Parathyroid adenoma (tissue), 2 donors: ENCODE measurements at regions not wholly inside any gene's neighbourhood (a gene's known extent, or its start where the extent isn't known, plus 50 kb on each side); places are given as distances from the start of the nearest gene placed in this dataset.
"Not testable (repeated sequence)": the region's sequence is repeated elsewhere in the genome, so short reads cannot be mapped to it uniquely, and the experiment has no call there.

Experiments used
- H2AFZ ChIP-seq: fragments of 300-600 bp; sonication (generic); one replicate; pipeline ENCODE4 v1.7.0; 2017; ENCODE audit warnings: antibody characterized with exemption, mild to moderate bottlenecking
- H3K27ac ChIP-seq: fragments of 300-600 bp; sonication (generic); one replicate; pipeline ENCODE4 v1.7.0; 2017
- H3K27me3 ChIP-seq: fragments of 300-600 bp; sonication (generic); one replicate; pipeline ENCODE4 v1.7.0; 2017; ENCODE audit warnings: low read length; ENCODE audit not compliant: control insufficient read depth, insufficient read depth
- H3K36me3 ChIP-seq: fragments of 300-600 bp; sonication (generic); one replicate; pipeline ENCODE4 v1.7.0; 2017; ENCODE audit warnings: low read length; ENCODE audit not compliant: control insufficient read depth, insufficient read depth
- H3K4me1 ChIP-seq: fragments of 300-600 bp; sonication (generic); one replicate; pipeline ENCODE4 v1.7.0; 2017; ENCODE audit warnings: control low read depth
- H3K4me2 ChIP-seq: fragments of 300-600 bp; sonication (generic); one replicate; pipeline ENCODE4 v1.7.0; 2017; ENCODE audit warnings: low read length
- H3K4me3 ChIP-seq: fragments of 300-600 bp; sonication (generic); one replicate; pipeline ENCODE4 v1.7.0; 2017; ENCODE audit warnings: low read depth, low read length
- H3K79me2 ChIP-seq: fragments of 300-600 bp; sonication (generic); one replicate; pipeline ENCODE4 v1.7.0; 2017; ENCODE audit warnings: control low read depth
- H3K9ac ChIP-seq: fragments of 300-600 bp; sonication (generic); one replicate; pipeline ENCODE4 v1.7.0; 2017; ENCODE audit warnings: mild to moderate bottlenecking
- H3K9me3 ChIP-seq: fragments of 300-600 bp; sonication (generic); one replicate; pipeline ENCODE4 v1.7.0; 2017; ENCODE audit warnings: low read length; ENCODE audit not compliant: control insufficient read depth
- TF ChIP-seq, protein P1 (sequence below): fragments of 300-600 bp; sonication (generic); IDR thresholded peaks from one replicate; pipeline ENCODE4 v1.7.0; 2017; ENCODE audit warnings: antibody characterized with exemption, mild to moderate bottlenecking
- donor health status: primary hyperparathyroidism.

DNA sequence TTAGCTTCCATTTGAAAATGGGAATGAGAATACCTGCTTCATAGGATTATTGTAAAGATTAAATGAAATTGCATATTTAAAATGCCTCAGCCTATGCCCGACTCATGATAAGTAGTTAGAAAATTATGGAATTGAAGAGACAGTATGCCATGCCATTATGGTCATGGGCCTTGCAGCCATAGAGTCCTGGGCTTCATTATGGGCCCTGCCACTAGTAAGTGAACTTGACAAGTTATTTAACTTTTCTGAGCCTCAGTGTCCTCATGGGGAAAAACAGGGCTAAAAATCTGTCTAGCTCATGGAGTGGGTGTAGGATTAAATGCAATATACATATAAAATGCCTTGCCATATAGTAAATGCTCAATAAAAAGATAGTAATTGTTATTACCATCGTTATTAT lies 133.2 kb downstream of the NPIPB5 start:
- TF ChIP-seq, protein P1, sequence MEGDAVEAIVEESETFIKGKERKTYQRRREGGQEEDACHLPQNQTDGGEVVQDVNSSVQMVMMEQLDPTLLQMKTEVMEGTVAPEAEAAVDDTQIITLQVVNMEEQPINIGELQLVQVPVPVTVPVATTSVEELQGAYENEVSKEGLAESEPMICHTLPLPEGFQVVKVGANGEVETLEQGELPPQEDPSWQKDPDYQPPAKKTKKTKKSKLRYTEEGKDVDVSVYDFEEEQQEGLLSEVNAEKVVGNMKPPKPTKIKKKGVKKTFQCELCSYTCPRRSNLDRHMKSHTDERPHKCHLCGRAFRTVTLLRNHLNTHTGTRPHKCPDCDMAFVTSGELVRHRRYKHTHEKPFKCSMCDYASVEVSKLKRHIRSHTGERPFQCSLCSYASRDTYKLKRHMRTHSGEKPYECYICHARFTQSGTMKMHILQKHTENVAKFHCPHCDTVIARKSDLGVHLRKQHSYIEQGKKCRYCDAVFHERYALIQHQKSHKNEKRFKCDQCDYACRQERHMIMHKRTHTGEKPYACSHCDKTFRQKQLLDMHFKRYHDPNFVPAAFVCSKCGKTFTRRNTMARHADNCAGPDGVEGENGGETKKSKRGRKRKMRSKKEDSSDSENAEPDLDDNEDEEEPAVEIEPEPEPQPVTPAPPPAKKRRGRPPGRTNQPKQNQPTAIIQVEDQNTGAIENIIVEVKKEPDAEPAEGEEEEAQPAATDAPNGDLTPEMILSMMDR, result no peak
- H3K79me2 ChIP-seq, result no peaks in the 10 kb centered on the region
- no peaks in the 10 kb centered on the region for H3K27me3 ChIP-seq
- H3K4me3 ChIP-seq, result no peak overlapping the region
- H3K4me2 ChIP-seq, result no peak overlapping the region
- no peak overlapping the region for H3K9ac ChIP-seq
- no peaks in the 10 kb centered on the region for H3K9me3 ChIP-seq
- no peaks in the 10 kb centered on the region for H3K36me3 ChIP-seq
- no peak overlapping the region for H2AFZ ChIP-seq
- no peaks in the 10 kb centered on the region for H3K4me1 ChIP-seq
- H3K27ac ChIP-seq, result no peak overlapping the region

DNA sequence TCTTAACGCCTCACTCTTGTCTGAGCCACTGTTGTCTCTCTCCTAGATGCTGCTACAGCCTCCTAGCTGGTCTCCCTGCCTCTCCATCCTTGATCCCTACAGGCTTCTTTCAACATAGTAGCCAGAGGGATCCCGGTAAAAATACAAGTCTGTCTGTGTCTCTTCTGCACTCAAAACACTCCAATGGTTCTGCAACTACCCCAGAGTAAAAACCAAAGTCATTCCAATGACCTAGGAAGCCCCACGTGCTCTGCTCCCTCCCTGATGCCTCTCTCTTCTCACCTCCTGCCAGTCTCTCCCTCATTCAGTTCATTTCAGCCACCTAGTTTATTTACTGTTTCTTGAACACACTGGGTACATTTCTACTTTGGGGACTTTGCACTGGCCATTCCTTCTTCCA lies 135.2 kb downstream of the NPIPB5 start:
- no peaks in the 10 kb centered on the region for H3K4me1 ChIP-seq
- no peaks in the 10 kb centered on the region for H3K9me3 ChIP-seq
- TF ChIP-seq, protein P1, result no peak

DNA sequence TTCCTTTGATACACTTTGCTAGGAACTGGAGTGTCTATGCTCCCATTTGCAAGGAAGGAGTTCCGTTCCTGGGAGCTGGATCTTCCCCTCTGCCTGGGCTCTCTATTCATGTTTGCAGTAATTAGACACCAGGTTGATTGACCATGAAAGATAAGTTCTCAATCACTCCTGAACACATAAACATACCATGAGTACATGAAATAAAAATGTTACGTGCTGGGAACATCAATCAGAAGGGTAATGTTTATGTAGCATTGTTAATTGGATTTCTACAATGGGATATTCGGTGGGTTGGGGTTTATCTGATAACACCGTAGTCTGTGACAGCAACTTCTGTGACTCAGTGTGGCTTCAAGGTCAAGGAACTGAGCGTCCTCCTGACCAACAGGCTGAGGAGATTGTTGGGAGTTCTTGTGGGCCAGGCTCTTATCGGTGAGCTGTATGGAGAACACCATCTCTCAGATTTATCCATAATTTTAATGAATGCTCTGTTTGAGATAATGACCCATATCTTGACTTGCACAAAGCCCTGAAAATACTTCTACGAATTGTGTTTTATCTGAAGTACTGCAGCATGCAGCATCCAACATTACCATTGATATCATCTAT lies 136.4 kb downstream of the NPIPB5 start:
- Histone ChIP-seq H3K9me3 (no peaks in the 10 kb centered on the region), H3K36me3 (no peaks in the 10 kb centered on the region), H3K9ac (no peak overlapping the region), H3K79me2 (no peaks in the 10 kb centered on the region), H3K4me3 (no peak overlapping the region), H3K27ac (no peak overlapping the region), H3K27me3 (no peaks in the 10 kb centered on the region), H3K4me2 (no peak overlapping the region), H2AFZ (no peak overlapping the region), H3K4me1 (no peaks in the 10 kb centered on the region)
- TF ChIP-seq, protein P1, result no peak

More for the DNA sequence above, 135.2 kb downstream of the NPIPB5 start:
- no peak overlapping the region for H3K4me2 ChIP-seq
- H3K27ac ChIP-seq, result no peak overlapping the region
- no peaks in the 10 kb centered on the region for H3K79me2 ChIP-seq
- H3K27me3 ChIP-seq, result no peaks in the 10 kb centered on the region
- no peak overlapping the region for H3K4me3 ChIP-seq
- no peak overlapping the region for H2AFZ ChIP-seq
- no peaks in the 10 kb centered on the region for H3K36me3 ChIP-seq
- H3K9ac ChIP-seq, result no peak overlapping the region

DNA sequence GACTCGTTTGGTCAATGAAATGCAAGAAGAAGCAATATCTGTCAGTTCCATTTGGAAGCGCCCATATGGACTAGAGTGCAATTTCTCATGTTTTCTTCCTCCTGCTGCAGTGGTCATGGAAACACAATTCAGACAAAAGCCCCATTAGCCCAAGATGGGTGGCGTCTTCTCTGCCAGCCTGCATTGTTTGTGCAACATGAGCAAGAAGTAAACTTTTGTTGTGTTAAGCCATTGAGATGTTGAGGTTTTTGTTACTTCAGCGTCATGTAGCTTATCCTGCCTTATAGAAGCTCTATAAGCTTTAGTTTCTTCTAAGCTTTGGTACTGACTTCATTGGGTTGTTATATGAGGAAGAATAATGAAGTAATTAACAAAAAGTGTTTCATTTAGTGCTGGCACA lies 137.4 kb downstream of the NPIPB5 start:
- no peaks in the 10 kb centered on the region for H3K4me1 ChIP-seq
- no peak overlapping the region for H3K4me3 ChIP-seq
- no peak overlapping the region for H2AFZ ChIP-seq
- no peak overlapping the region for H3K4me2 ChIP-seq
- TF ChIP-seq, protein P1, result no peak
- no peaks in the 10 kb centered on the region for H3K27me3 ChIP-seq
- H3K9me3 ChIP-seq, result no peaks in the 10 kb centered on the region
- H3K36me3 ChIP-seq, result no peaks in the 10 kb centered on the region
- no peaks in the 10 kb centered on the region for H3K79me2 ChIP-seq
- no peak overlapping the region for H3K9ac ChIP-seq
- no peak overlapping the region for H3K27ac ChIP-seq

DNA sequence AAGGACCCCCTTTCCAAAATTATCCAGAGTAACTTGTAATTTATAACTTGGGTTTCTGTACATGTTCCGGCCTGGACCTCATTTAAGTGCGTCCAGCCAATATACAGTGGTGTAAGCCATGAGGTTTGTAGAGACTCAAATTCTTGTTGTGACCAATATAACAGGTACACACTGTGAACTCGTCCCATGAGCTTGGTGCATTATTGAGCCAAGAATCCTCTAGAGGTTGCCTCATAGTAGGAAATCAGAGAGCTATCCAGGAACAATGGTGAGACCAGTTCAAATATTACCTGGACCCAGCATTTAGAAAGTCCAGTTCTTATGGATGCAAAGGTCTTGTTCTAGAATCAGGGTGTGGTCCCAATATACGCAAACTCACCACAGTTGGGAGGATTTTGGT lies 138.2 kb downstream of the NPIPB5 start:
- no peak overlapping the region for H3K4me2 ChIP-seq
- no peaks in the 10 kb centered on the region for H3K4me1 ChIP-seq
- H3K27ac ChIP-seq, result no peak overlapping the region
- TF ChIP-seq, protein P1, result no peak
- H3K9me3 ChIP-seq, result no peaks in the 10 kb centered on the region
- no peaks in the 10 kb centered on the region for H3K27me3 ChIP-seq
- H3K9ac ChIP-seq, result no peak overlapping the region
- H3K79me2 ChIP-seq, result no peaks in the 10 kb centered on the region
- no peaks in the 10 kb centered on the region for H3K36me3 ChIP-seq
- no peak overlapping the region for H3K4me3 ChIP-seq
- H2AFZ ChIP-seq, result no peak overlapping the region

DNA sequence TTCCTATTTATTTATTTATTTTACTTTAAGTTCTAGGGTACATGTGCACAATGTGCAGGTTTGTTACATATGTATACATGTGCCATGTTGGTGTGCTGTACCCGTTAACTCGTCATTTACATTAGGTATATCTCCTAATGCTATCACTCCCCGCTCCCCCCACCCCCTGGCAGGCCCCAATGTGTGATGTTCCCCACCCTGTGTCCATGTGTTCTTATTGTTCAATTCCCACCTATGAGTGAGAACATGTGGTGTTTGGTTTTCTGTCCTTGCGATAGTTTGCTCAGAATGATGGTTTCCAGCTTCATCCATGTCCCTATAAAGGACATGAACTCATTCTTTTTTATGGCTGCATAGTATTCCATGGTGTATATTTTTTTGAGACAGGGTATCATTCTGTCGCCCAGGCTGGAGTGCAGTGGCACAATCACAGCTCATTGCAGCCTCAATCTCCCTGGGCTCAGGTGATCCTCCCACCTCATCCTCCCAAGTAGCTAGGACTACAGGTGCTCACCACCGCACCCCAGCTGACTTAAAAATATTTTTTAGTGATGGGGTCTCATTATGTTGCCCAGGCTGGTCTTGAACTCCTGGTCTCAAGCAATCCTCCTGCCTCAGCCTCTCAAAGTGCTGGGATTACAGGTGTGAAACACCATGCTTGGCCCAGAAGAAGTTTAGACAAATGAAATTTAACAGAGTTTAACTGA lies 140.6 kb downstream of the NPIPB5 start:
- not testable (repeated sequence) for H3K9ac ChIP-seq

More for the DNA sequence above, 140.6 kb downstream of the NPIPB5 start:
- not testable (repeated sequence) for H3K27ac ChIP-seq, H3K4me3 ChIP-seq, H3K36me3 ChIP-seq, H3K4me1 ChIP-seq, H3K4me2 ChIP-seq, H3K9me3 ChIP-seq, H3K79me2 ChIP-seq, H3K27me3 ChIP-seq, H2AFZ ChIP-seq
